ENCODE measurements at regions not wholly inside any gene's neighbourhood (a gene's known extent, or its start where the extent isn't known, plus 50 kb on each side); places are given as distances from the start of the nearest gene placed in this dataset.
A peak's percentile ranks its signal among the peaks of the same experiment; 100 is the strongest.

GRCh38 chr2:129755786-129756185 is 223.7 kb upstream of the RAB6C start:
- H3K4me1 ChIP-seq (ENCODE audit: insufficient read depth), result no peaks in the 10 kb centered on the region
- 80 to 87% (median 85%) methylated on average over 7 of the region's 7 CpGs for WGBS, 3 donors
- intact Hi-C loops (cut with DNase I), result no loop called here
- no peaks in the 10 kb centered on the region for H3K9me3 ChIP-seq
- H3K4me3 ChIP-seq, result no peak overlapping the region
- DNase-seq, result no peak
- H3K36me3 ChIP-seq, result no peaks in the 10 kb centered on the region
- no peak for TF ChIP-seq POLR2A (IDR thresholded peaks at IDR 0.05)
- H3K27me3 ChIP-seq, result no peaks in the 10 kb centered on the region
- H3K27ac ChIP-seq, result no peak overlapping the region

GRCh38 chr2:129756276-129756675 is 223.2 kb upstream of the RAB6C start:
- WGBS, 3 donors, result 90 to 92% (median 92%) methylated on average over 7 of the region's 7 CpGs
- intact Hi-C loops (cut with DNase I), result no loop called here
- TF ChIP-seq POLR2A (IDR thresholded peaks at IDR 0.05) (no peak), EP300 (IDR thresholded peaks at IDR 0.05) (no peak)
- TF ChIP-seq, protein P1, sequence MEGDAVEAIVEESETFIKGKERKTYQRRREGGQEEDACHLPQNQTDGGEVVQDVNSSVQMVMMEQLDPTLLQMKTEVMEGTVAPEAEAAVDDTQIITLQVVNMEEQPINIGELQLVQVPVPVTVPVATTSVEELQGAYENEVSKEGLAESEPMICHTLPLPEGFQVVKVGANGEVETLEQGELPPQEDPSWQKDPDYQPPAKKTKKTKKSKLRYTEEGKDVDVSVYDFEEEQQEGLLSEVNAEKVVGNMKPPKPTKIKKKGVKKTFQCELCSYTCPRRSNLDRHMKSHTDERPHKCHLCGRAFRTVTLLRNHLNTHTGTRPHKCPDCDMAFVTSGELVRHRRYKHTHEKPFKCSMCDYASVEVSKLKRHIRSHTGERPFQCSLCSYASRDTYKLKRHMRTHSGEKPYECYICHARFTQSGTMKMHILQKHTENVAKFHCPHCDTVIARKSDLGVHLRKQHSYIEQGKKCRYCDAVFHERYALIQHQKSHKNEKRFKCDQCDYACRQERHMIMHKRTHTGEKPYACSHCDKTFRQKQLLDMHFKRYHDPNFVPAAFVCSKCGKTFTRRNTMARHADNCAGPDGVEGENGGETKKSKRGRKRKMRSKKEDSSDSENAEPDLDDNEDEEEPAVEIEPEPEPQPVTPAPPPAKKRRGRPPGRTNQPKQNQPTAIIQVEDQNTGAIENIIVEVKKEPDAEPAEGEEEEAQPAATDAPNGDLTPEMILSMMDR (IDR thresholded peaks at IDR 0.05), result no peak

DNA sequence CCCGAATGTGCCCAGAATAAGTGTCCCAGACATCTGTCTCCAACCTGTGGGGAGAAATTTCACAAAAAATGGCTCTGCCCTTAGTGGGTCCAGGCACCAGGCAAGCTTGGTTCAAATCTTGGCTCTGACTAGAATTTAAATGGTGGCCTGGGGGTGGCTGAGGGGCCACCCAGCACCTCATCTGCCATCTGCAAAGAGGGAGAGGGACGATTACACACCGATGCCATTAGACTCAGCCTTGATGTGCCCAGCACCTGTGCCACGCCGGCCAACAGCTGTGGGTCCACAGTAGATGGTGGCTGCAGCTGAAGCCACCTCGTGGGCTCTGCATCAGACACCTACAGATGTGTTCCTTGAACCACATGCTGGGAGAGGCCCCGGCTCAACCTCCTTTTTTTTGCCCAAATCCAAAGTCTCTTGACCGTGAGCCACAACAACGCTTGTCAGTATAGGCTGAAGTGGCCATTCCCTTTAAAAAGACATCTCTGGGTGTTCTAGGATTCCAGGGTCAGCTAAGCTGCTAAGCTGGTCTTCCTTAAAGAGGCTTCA is 222.0 kb upstream of the RAB6C start:
- no peaks in the 10 kb centered on the region for H3K36me3 ChIP-seq
- H3K27ac ChIP-seq, result no peak overlapping the region
- H3K27me3 ChIP-seq, result no peaks in the 10 kb centered on the region
- intact Hi-C loops (cut with DNase I), result no loop called here
- no peak for TF ChIP-seq EP300 (IDR thresholded peaks at IDR 0.05)
- TF ChIP-seq, protein P1 (IDR thresholded peaks at IDR 0.05), result no peak
- no peak for TF ChIP-seq POLR2A (IDR thresholded peaks at IDR 0.05)
- DNase-seq, result no peak
- H3K9me3 ChIP-seq, result no peaks in the 10 kb centered on the region
- no peak overlapping the region for H3K4me3 ChIP-seq
- H3K4me1 ChIP-seq (ENCODE audit: insufficient read depth), result no peaks in the 10 kb centered on the region
- 95 to 97% (median 95%) methylated on average over 9 of the region's 9 CpGs for WGBS, 3 donors

More at GRCh38 chr2:129756276-129756675, 223.2 kb upstream of the RAB6C start:
- H3K27ac ChIP-seq, result no peak overlapping the region
- no peak overlapping the region for H3K4me3 ChIP-seq
- no peak for DNase-seq
- H3K9me3 ChIP-seq, result no peaks in the 10 kb centered on the region
- H3K4me1 ChIP-seq (ENCODE audit: insufficient read depth), result no peaks in the 10 kb centered on the region
- H3K27me3 ChIP-seq, result no peaks in the 10 kb centered on the region
- H3K36me3 ChIP-seq, result no peaks in the 10 kb centered on the region

DNA sequence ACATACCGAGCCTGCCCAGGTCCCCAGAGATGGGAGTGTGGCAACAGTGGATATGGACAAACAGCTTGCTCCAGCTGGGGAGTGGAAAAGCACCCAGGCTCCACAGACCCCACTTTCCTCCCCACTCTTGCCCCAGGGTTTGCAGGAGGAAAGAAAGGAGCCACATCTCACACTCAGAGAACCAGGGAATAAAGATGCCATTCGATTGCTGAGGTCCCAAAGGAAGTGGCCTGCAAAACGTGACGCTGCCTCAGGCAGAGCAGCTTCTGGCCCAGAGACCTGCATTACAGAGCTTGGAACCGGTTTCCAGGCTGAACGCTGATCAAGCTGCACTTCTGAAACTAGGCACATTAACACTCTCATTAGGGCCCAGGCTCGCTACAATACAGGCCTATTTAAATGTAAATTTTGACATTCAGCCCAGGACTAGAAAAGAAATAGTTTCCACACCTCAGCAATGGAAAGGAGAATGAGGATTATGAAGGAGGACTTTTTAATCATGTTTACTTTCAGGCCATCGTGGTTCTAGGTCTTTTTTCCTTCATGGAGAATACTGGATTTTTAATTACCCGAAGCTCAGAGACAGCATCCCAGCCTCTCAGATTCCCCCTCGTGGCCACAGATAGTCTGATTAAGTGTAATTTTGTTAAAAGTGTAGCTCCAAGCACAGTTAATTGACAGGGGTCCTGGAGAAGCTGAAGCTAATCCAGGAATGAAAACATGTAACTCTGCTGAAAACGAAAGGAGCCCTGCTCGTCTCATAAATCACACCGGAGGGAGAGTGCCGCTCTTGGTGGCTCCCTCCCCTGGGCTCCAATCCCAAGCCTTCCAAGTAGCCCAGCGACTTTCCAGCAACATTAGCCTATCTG is 221.3 kb upstream of the RAB6C start:
- H3K4me1 ChIP-seq (ENCODE audit: insufficient read depth), result no peaks in the 10 kb centered on the region
- 19 to 28% (median 25%) methylated on average over 15 of the region's 15 CpGs for WGBS, 3 donors
- H3K36me3 ChIP-seq, result no peaks in the 10 kb centered on the region
- no peak overlapping the region for H3K27ac ChIP-seq
- H3K9me3 ChIP-seq, result no peaks in the 10 kb centered on the region
- DNase-seq, result no peak
- intact Hi-C loops (cut with DNase I), result no loop called here
- H3K4me3 ChIP-seq, result peak overlapping the region; percentile 20
- no peaks in the 10 kb centered on the region for H3K27me3 ChIP-seq
- no peak for TF ChIP-seq POLR2A (IDR thresholded peaks at IDR 0.05)
- no peak for TF ChIP-seq EP300 (IDR thresholded peaks at IDR 0.05)
- TF ChIP-seq, protein P1 (IDR thresholded peaks at IDR 0.05), result no peak

Data from ovary (tissue), 7 donors.